K562 (cell line): ENCODE measurements at regions not wholly inside any gene's neighbourhood (a gene's known extent, or its start where the extent isn't known, plus 50 kb on each side); places are given as distances from the start of the nearest gene placed in this dataset.

ENCODE experiments used
- ATAC-seq: fragments of 200-7000 bp; cut with Tn5 transposase; 3 replicates; pipeline ENCODE4 v1.9.1; 2020; ENCODE audit warnings: moderate library complexity
- BruUV-seq: library from RNA; stranded (reverse); fragments of 400-500 nt; replicated peaks from 2 replicates; lab custom pipeline; 2021; lab: Mats Ljungman, UMichigan
- CTCF ChIA-PET: fragments of 300-600 bp; formaldehyde crosslinking; extraction: SDS; loops from one replicate; lab custom pipeline; 2021; ENCODE audit warnings: low intra/inter-chr PET ratio; lab: Yijun Ruan, JAX
- POLR2A ChIA-PET: fragments of 300-600, 350-650 bp; sonication (Branson Sonifier 250); formaldehyde crosslinking; extraction: SDS; loops from one replicate; lab custom pipeline; 2021; ENCODE audit warnings: antibody characterized with exemption, inconsistent platforms; lab: Yijun Ruan, JAX
- DNase-seq, 4 experiments: peaks; one replicate each; pipeline versions ENCODE4 v3.0.0 to v3.0.0-alpha.2; 2011 to 2018; ENCODE audit warnings: low spot score in 3 of 4, mixed read lengths in 3 of 4; ENCODE audit errors: extremely low read depth in 1 of 4
- FAIRE-seq: peaks from 2 replicates; lab custom pipeline; 2011; peaks lifted over from hg19 to GRCh38; lab: Jason Lieb, UNC
- H2AFZ ChIP-seq: 2 replicates; pipeline ENCODE4 v1.6.0; 2011; ENCODE audit warnings: low read depth, low read length, control low read depth, inconsistent platforms
- H3K27ac ChIP-seq: fragments of 200-600 bp; 3 replicates; pipeline ENCODE4 v1.8.0; 2011; ENCODE audit warnings: low read depth, mild to moderate bottlenecking, control low read depth, inconsistent platforms, low read length, moderate library complexity, mixed read lengths; ENCODE audit errors: extremely low read depth
- H3K27me3 ChIP-seq, 2 experiments: fragments of 300-600 bp in 1 of 2; 2 replicates in 1 of 2; 3 replicates in 1 of 2; pipeline versions ENCODE4 v1.6.0 to v1.8.0; 2011; ENCODE audit warnings: inconsistent platforms in 2 of 2, low read length in 2 of 2, mild to moderate bottlenecking in 1 of 2, mixed read lengths in 1 of 2, moderate library complexity in 1 of 2; ENCODE audit not compliant: control insufficient read depth in 2 of 2, insufficient read depth in 2 of 2
- H3K36me3 ChIP-seq: fragments of 300-600 bp; 3 replicates; pipeline ENCODE4 v1.8.0; 2011; ENCODE audit warnings: mild to moderate bottlenecking, low read length, inconsistent platforms; ENCODE audit not compliant: control insufficient read depth, insufficient read depth
- H3K4me1 ChIP-seq, 2 experiments: fragments of 200-600 bp in 1 of 2; replicated peaks in 1 of 2; 2 replicates in 1 of 2; 3 replicates in 1 of 2; pipeline versions ENCODE4 v1.5.1 to v1.8.0; 2011; ENCODE audit warnings: inconsistent platforms in 2 of 2, low read length in 2 of 2, mild to moderate bottlenecking in 1 of 2, mixed read lengths in 1 of 2, moderate library complexity in 1 of 2; ENCODE audit not compliant: control insufficient read depth in 2 of 2, insufficient read depth in 2 of 2
- H3K4me2 ChIP-seq: 2 replicates; pipeline ENCODE4 v1.6.1; 2011; ENCODE audit warnings: low read length, control low read depth, inconsistent platforms, mixed read lengths; ENCODE audit not compliant: insufficient read depth
- H3K4me3 ChIP-seq: fragments of 200-600 bp; sonication (generic), shearing (Covaris generic); 2 replicates; pipeline ENCODE4 v1.5.1; 2016; ENCODE audit warnings: control low read depth, inconsistent platforms
- H3K79me2 ChIP-seq: fragments of 200-600 bp; 3 replicates; pipeline ENCODE4 v1.8.0; 2011; ENCODE audit warnings: low read length, inconsistent platforms; ENCODE audit not compliant: control insufficient read depth, insufficient read depth
- H3K9ac ChIP-seq, 2 experiments: 2 replicates each; pipeline versions ENCODE4 v1.6.0 to v1.6.1; 2011; ENCODE audit warnings: low read depth in 2 of 2, low read length in 2 of 2, control low read depth in 1 of 2, inconsistent platforms in 1 of 2, mild to moderate bottlenecking in 1 of 2, mixed read lengths in 1 of 2; ENCODE audit not compliant: insufficient read depth in 1 of 2
- H3K9me1 ChIP-seq: one replicate; pipeline ENCODE4 v1.6.0; 2011; ENCODE audit warnings: inconsistent platforms, mild to moderate bottlenecking, low read length, moderate library complexity; ENCODE audit not compliant: control insufficient read depth, insufficient read depth
- H3K9me3 ChIP-seq: replicated peaks from 2 replicates; pipeline ENCODE4 v1.5.1; 2011; ENCODE audit warnings: low read depth, low read length, inconsistent platforms; ENCODE audit not compliant: control insufficient read depth, insufficient read depth
- H4K20me1 ChIP-seq: replicated peaks from 2 replicates; pipeline ENCODE4 v1.6.1; 2011; ENCODE audit warnings: low read length, inconsistent platforms, mixed read lengths; ENCODE audit not compliant: control insufficient read depth, insufficient read depth
- ATF1 ChIP-seq, 2 experiments: fragments of 450-650 bp in 1 of 2; IDR thresholded peaks; 2 replicates each; pipeline ENCODE4 v1.6.1; 2016; ENCODE audit warnings: missing compliant biosample characterization in 1 of 2, missing genetic modification characterization in 1 of 2
- ATF7 ChIP-seq: fragments of 450-650 bp; IDR thresholded peaks from 2 replicates; pipeline ENCODE4 v1.7.1; 2014; ENCODE audit warnings: mild to moderate bottlenecking, moderate library complexity
- ESRRB ChIP-seq: fragments of 250-450 bp; sonication (Bioruptor Pico); IDR thresholded peaks from 2 replicates; pipeline ENCODE4 v1.5.0; 2020; ENCODE audit warnings: mild to moderate bottlenecking, moderate library complexity, borderline replicate concordance
- RFX1 ChIP-seq: fragments of 450-650 bp; IDR thresholded peaks from 2 replicates; pipeline ENCODE4 v1.6.1; 2016; ENCODE audit warnings: mild to moderate bottlenecking, moderate library complexity
- RHOXF2B ChIP-seq: fragments of 250-450 bp; sonication (Bioruptor Pico); conservative IDR thresholded peaks from 2 replicates; pipeline ENCODE4 v1.5.1; 2021
- SMARCA4 ChIP-seq: fragments of 450-650 bp; IDR thresholded peaks from 2 replicates; pipeline ENCODE4 v1.6.1; 2016
- WGBS: fragments of 100-300 bp; shearing (Covaris generic); methylation state at CpG from one replicate; pipeline ENCODE4 v1.1.6; 2016; ENCODE audit warnings: low coverage, mixed read lengths; ENCODE audit not compliant: insufficient coverage; ENCODE audit errors: missing lambda C conversion rate; 5-methylcytosine and 5-hydroxymethylcytosine counted together
- in situ Hi-C: fragments of 300-500 bp; cut with MboI; formaldehyde crosslinking; loops from 4 replicates; pipeline ENCODE4 v1.15.0; 2018; ENCODE audit warnings: inconsistent platforms, mixed read lengths
- intact Hi-C: fragments of 100-400 bp; cut with micrococcal nuclease; formaldehyde crosslinking; loops from 2 replicates; pipeline ENCODE4 v1.14.2; 2022
- TF ChIP-seq, protein P1 (sequence below): fragments of 200-400 bp; formaldehyde crosslinking; IDR thresholded peaks from 2 replicates; pipeline ENCODE4 v1.6.1; 2017; ENCODE audit warnings: mild to moderate bottlenecking, low read depth, low read length, moderate library complexity

DNA sequence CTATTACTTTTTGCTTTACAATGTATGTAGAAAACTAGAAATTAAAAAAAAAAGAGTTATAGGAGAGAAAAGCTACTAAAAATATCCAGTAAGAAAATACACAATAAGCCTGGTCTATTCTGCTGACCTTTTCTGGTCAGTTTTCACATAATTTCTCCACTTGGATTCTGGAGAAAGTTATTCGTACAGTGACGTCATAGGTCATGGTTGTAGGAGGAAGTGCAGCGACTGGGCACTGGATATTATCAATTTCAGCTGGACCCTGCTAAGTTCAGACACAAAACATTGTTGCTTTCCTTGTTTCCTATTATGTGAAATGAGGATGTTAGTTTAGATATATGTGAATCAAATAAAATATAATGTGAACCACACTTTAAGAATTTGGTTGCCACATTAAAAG lies 201.2 kb downstream of the MTRR start (continued):
- TF ChIP-seq RHOXF2B (CRISPR knock-in tag) (no peak), SMARCA4 (no peak), ATF1 (CRISPR knock-in tag; IDR thresholded peaks at IDR 0.05) (0 out of 2 replicates have a peak, but pooled peaks have one; percentile 22), ATF1 (tag; IDR thresholded peaks at IDR 0.05) (peak; percentile 65), ATF7 (peak; percentile 67)
- TF ChIP-seq, protein P1, sequence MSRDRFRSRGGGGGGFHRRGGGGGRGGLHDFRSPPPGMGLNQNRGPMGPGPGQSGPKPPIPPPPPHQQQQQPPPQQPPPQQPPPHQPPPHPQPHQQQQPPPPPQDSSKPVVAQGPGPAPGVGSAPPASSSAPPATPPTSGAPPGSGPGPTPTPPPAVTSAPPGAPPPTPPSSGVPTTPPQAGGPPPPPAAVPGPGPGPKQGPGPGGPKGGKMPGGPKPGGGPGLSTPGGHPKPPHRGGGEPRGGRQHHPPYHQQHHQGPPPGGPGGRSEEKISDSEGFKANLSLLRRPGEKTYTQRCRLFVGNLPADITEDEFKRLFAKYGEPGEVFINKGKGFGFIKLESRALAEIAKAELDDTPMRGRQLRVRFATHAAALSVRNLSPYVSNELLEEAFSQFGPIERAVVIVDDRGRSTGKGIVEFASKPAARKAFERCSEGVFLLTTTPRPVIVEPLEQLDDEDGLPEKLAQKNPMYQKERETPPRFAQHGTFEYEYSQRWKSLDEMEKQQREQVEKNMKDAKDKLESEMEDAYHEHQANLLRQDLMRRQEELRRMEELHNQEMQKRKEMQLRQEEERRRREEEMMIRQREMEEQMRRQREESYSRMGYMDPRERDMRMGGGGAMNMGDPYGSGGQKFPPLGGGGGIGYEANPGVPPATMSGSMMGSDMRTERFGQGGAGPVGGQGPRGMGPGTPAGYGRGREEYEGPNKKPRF: no peak

DNA sequence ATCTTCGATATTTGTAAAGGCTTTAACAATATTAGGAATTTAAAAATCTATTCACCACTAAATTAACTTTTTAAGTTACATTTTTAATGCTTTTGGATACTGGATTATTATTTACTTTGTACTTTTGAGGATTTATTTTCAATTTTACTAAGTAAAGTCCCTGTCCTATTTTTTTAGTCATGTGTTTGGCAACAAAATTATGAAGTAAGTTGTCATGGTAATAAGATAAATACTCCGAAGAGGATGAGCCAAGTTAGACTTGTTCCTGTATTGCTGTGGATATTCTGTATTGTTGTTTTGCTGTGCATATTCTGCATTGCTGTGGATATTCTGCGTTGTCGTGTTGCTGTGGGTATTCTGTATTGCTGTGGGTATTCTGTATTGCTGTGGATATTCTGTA lies 210.1 kb downstream of the MTRR start:
- POLR2A ChIA-PET: no interaction called here
- H3K9me1 ChIP-seq: no peaks in the 10 kb centered on the region
- DNase-seq (no peak), FAIRE-seq (no peak), ATAC-seq (no peak)
- intact Hi-C loops (no loop called here), in situ Hi-C loops (no loop called here)
- no TSS peak for BruUV-seq
- peaks cover 0 to 3% of the 10 kb centered on the region in 2 experiments; a peak in 2 of 5 replicates for H3K27me3 ChIP-seq
- H3K9me3 ChIP-seq: no peaks in the 10 kb centered on the region
- H3K36me3 ChIP-seq: no peaks in the 10 kb centered on the region
- no peak overlapping the region for H3K9ac ChIP-seq
- no peaks in the 10 kb centered on the region for H4K20me1 ChIP-seq
- TF ChIP-seq RFX1: peak; percentile 37
- TF ChIP-seq ESRRB (CRISPR knock-in tag): no peak
- CTCF ChIA-PET: no interaction called here
- no peak overlapping the region for H2AFZ ChIP-seq
- H3K79me2 ChIP-seq: no peaks in the 10 kb centered on the region
- no peaks in the 10 kb centered on the region for H3K4me1 ChIP-seq
- H3K4me2 ChIP-seq: no peak overlapping the region
- 3% methylated on average over 4 of the region's 4 CpGs for WGBS
- no peak overlapping the region for H3K4me3 ChIP-seq
- no peak overlapping the region for H3K27ac ChIP-seq
